Breast epithelium (tissue), 3 donors: ENCODE measurements at regions not wholly inside any gene's neighbourhood (a gene's known extent, or its start where the extent isn't known, plus 50 kb on each side); places are given as distances from the start of the nearest gene placed in this dataset.

Experiments
- POLR2AphosphoS5 ChIP-seq, 3 donors: sonication (generic); formaldehyde crosslinking; IDR thresholded peaks; one replicate each; pipeline ENCODE4 v1.6.1; 2017; ENCODE audit warnings: antibody characterized with exemption in 3 of 3
- TF ChIP-seq, protein P1 (sequence below), 3 donors: fragments of 450-650 bp; IDR thresholded peaks; one replicate each; pipeline ENCODE4 v1.5.1; 2016 to 2017; ENCODE audit warnings: antibody characterized with exemption in 3 of 3, mild to moderate bottlenecking in 3 of 3, moderate library complexity in 3 of 3

DNA sequence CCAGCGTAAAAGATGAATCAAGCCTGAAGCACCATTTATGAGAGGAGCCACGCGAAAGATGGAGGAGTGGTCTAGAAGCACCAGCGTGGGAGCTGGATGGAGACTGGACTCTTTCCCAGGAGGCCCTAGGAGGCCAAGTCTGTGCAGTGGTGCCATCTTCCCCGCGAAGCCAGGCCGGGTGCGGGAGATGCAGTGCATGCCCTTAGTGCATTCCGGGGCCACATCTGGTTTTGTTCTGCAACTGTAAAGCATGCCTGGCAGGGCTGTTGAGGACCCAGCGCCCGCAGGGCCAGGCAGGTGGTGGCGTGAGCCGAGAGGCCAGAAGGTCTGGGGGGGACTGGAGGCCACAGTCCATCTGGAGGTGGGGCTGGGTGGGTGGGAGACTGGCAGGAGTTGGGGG is 78.6 kb upstream of the ADRA2C start:
- TF ChIP-seq, protein P1, sequence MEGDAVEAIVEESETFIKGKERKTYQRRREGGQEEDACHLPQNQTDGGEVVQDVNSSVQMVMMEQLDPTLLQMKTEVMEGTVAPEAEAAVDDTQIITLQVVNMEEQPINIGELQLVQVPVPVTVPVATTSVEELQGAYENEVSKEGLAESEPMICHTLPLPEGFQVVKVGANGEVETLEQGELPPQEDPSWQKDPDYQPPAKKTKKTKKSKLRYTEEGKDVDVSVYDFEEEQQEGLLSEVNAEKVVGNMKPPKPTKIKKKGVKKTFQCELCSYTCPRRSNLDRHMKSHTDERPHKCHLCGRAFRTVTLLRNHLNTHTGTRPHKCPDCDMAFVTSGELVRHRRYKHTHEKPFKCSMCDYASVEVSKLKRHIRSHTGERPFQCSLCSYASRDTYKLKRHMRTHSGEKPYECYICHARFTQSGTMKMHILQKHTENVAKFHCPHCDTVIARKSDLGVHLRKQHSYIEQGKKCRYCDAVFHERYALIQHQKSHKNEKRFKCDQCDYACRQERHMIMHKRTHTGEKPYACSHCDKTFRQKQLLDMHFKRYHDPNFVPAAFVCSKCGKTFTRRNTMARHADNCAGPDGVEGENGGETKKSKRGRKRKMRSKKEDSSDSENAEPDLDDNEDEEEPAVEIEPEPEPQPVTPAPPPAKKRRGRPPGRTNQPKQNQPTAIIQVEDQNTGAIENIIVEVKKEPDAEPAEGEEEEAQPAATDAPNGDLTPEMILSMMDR (IDR thresholded peaks at IDR 0.05): no peak
- no peak for TF ChIP-seq POLR2AphosphoS5 (IDR thresholded peaks at IDR 0.05)
